22Rv1 (cell line): ENCODE measurements at regions not wholly inside any gene's neighbourhood (a gene's known extent, or its start where the extent isn't known, plus 50 kb on each side); places are given as distances from the start of the nearest gene placed in this dataset.
A peak's percentile ranks its signal among the peaks of the same experiment; 100 is the strongest.

Source experiments
- H3K27ac ChIP-seq: fragments of 450-650 bp; 2 replicates; pipeline ENCODE4 v1.5.1; 2017
- CTCF ChIP-seq: fragments of 450-650 bp; IDR thresholded peaks from 2 replicates; pipeline ENCODE4 v1.5.1; 2017; ENCODE audit warnings: mild to moderate bottlenecking
- ZFX ChIP-seq: fragments of 450-650 bp; IDR thresholded peaks from 2 replicates; pipeline ENCODE4 v1.6.1; 2017; ENCODE audit warnings: antibody characterized with exemption, borderline replicate concordance

GRCh38 chr9:109855540-109855939, 75.5 kb downstream of the PALM2AKAP2 start:
- no peak overlapping the region for H3K27ac ChIP-seq
- TF ChIP-seq ZFX, result no peak
- no peak for TF ChIP-seq CTCF

GRCh38 chr9:109856785-109857184, 76.8 kb downstream of the PALM2AKAP2 start:
- no peak for TF ChIP-seq ZFX
- no peak for TF ChIP-seq CTCF
- no peak overlapping the region for H3K27ac ChIP-seq

GRCh38 chr9:109857336-109857735, 77.3 kb downstream of the PALM2AKAP2 start:
- H3K27ac ChIP-seq, result no peak overlapping the region
- no peak for TF ChIP-seq ZFX
- no peak for TF ChIP-seq CTCF

- H3K27ac ChIP-seq, result no peak overlapping the region
- TF ChIP-seq ZFX, result no peak
- peak; percentile 33 for TF ChIP-seq CTCF
Observed at GRCh38 chr9:109859447-109859846, 79.4 kb downstream of the PALM2AKAP2 start.

- no peak for TF ChIP-seq CTCF
- no peak for TF ChIP-seq ZFX
- no peak overlapping the region for H3K27ac ChIP-seq
Observed at GRCh38 chr9:109860521-109860920, 80.5 kb downstream of the PALM2AKAP2 start.

- TF ChIP-seq ZFX (no peak), CTCF (no peak)
- H3K27ac ChIP-seq, result no peak overlapping the region
Observed at GRCh38 chr9:109861499-109861898, 81.5 kb downstream of the PALM2AKAP2 start.

GRCh38 chr9:109861918-109862317, 81.9 kb downstream of the PALM2AKAP2 start:
- H3K27ac ChIP-seq, result no peak overlapping the region

More at GRCh38 chr9:109861918-109862317, 81.9 kb downstream of the PALM2AKAP2 start:
- TF ChIP-seq ZFX (no peak), CTCF (no peak)
